B cell (primary cell): ENCODE measurements at regions not wholly inside any gene's neighbourhood (a gene's known extent, or its start where the extent isn't known, plus 50 kb on each side); places are given as distances from the start of the nearest gene placed in this dataset.

Experiments
- ATAC-seq: fragments of 200-7000 bp; cut with Tn5 transposase; one replicate; pipeline ENCODE4 v1.10.0; 2021; ENCODE audit warnings: low read depth, mild to moderate bottlenecking, moderate number of reproducible peaks, moderate library complexity
- CTCF ChIA-PET: fragments of 350-600 bp; sonication (Branson Sonifier 250); formaldehyde crosslinking; loops from one replicate; lab custom pipeline; 2021; ENCODE audit warnings: antibody characterized with exemption, inconsistent platforms; lab: Charles Lee
- POLR2A ChIA-PET: fragments of 350-600 bp; sonication (Branson Sonifier 250); formaldehyde crosslinking; loops from one replicate; lab custom pipeline; 2021; ENCODE audit warnings: antibody characterized with exemption; lab: Charles Lee
- DNase-seq: peaks from one replicate; pipeline ENCODE4 v3.0.0; 2013
- H2AFZ ChIP-seq: 2 replicates; pipeline ENCODE4 v1.6.1; 2012; ENCODE audit warnings: mild to moderate bottlenecking, low read depth, low read length; ENCODE audit not compliant: insufficient read depth, poor library complexity, severe bottlenecking
- H3K27ac ChIP-seq, 2 donors: 1 replicate in 1 of 2; 2 replicates in 1 of 2; pipeline ENCODE4 v1.5.1; 2012 to 2013; ENCODE audit warnings: low read length in 2 of 2, mild to moderate bottlenecking in 2 of 2, moderate library complexity in 1 of 2
- H3K27me3 ChIP-seq, 4 experiments: fragments of 200-600 bp in 1 of 4; sonication (generic) in 1 of 4; replicated peaks in 1 of 4; 1 replicate in 2 of 4; 2 replicates in 2 of 4; pipeline versions ENCODE4 v1.6.1 to v1.7.0; 2013 to 2016; ENCODE audit warnings: low read length in 3 of 4, mild to moderate bottlenecking in 2 of 4, mixed read lengths in 1 of 4, moderate library complexity in 1 of 4; ENCODE audit not compliant: insufficient read depth in 4 of 4, control insufficient read depth in 3 of 4; ENCODE audit errors: control extremely low read depth in 1 of 4
- H3K36me3 ChIP-seq, 2 experiments: replicated peaks in 1 of 2; 1 replicate in 1 of 2; 2 replicates in 1 of 2; pipeline versions ENCODE4 v1.6.1 to v1.7.1; 2013; ENCODE audit warnings: low read length in 1 of 2; ENCODE audit not compliant: insufficient read depth in 2 of 2, control insufficient read depth in 1 of 2; ENCODE audit errors: control extremely low read depth in 1 of 2, extremely low read depth in 1 of 2
- H3K4me1 ChIP-seq, 2 donors: fragments of 200-600 bp in 1 of 2; sonication (generic) in 1 of 2; 1 replicate in 1 of 2; 2 replicates in 1 of 2; pipeline versions ENCODE4 v1.5.1 to v1.6.1; 2013 to 2017; ENCODE audit warnings: low read length in 2 of 2; ENCODE audit not compliant: control insufficient read depth in 2 of 2, insufficient read depth in 2 of 2
- H3K4me2 ChIP-seq: replicated peaks from 2 replicates; pipeline ENCODE3; 2012; ENCODE audit warnings: mild to moderate bottlenecking, low read depth, low read length; ENCODE audit not compliant: poor library complexity, severe bottlenecking
- H3K4me3 ChIP-seq, 5 experiments: fragments of 200-600 bp in 1 of 5; sonication (generic) in 1 of 5; 1 replicate in 3 of 5; 2 replicates in 2 of 5; pipeline versions ENCODE4 v1.5.1 to v1.7.0; 2011 to 2016; ENCODE audit warnings: low read length in 4 of 5, mild to moderate bottlenecking in 4 of 5, low read depth in 2 of 5, control low read depth in 1 of 5, moderate library complexity in 1 of 5; ENCODE audit not compliant: insufficient read depth in 1 of 5; ENCODE audit errors: control extremely low read depth in 1 of 5, extremely low read depth in 1 of 5
- H3K79me2 ChIP-seq: fragments of 200-600 bp; sonication (generic); one replicate; pipeline ENCODE4 v1.6.0; 2016; ENCODE audit warnings: low read length; ENCODE audit not compliant: control insufficient read depth, insufficient read depth
- H3K9ac ChIP-seq: fragments of 200-600 bp; sonication (generic); 2 replicates; pipeline ENCODE4 v1.6.1; 2017; ENCODE audit warnings: mild to moderate bottlenecking, low read length, moderate library complexity
- H3K9me3 ChIP-seq, 3 donors: one replicate each; pipeline versions ENCODE4 v1.6.1 to v1.7.1; 2013; ENCODE audit warnings: low read length in 2 of 3; ENCODE audit not compliant: control insufficient read depth in 2 of 3, insufficient read depth in 1 of 3; ENCODE audit errors: control extremely low read depth in 1 of 3
- H4K20me1 ChIP-seq: 2 replicates; pipeline ENCODE4 v1.6.0; 2012; ENCODE audit warnings: mild to moderate bottlenecking, low read length; ENCODE audit not compliant: insufficient read depth, control insufficient read depth, poor library complexity, severe bottlenecking
- H3K27ac Mint-ChIP-seq: one replicate; pipeline ENCODE4 v1.8.0; 2021; ENCODE audit warnings: mixed read lengths
- H3K27me3 Mint-ChIP-seq: one replicate; pipeline ENCODE4 v1.8.0; 2021; ENCODE audit warnings: mixed read lengths
- H3K4me1 Mint-ChIP-seq: one replicate; pipeline ENCODE4 v1.8.0; 2021; ENCODE audit warnings: mixed read lengths
- H3K4me3 Mint-ChIP-seq: one replicate; pipeline ENCODE4 v1.8.0; 2021; ENCODE audit warnings: mixed read lengths
- H3K9me3 Mint-ChIP-seq: one replicate; pipeline ENCODE4 v1.8.0; 2022; ENCODE audit warnings: mixed read lengths; ENCODE audit not compliant: insufficient read depth
- EZH2 ChIP-seq: IDR thresholded peaks from 2 replicates; pipeline ENCODE4 v1.6.1; 2012; ENCODE audit warnings: borderline replicate concordance, low read depth, mild to moderate bottlenecking, moderate library complexity, low read length; ENCODE audit not compliant: insufficient read depth, poor library complexity, severe bottlenecking
- WGBS: methylation state at CpG from one replicate; pipeline ENCODE4 v1.1.5; 2013; ENCODE audit warnings: missing lambda C conversion rate; ENCODE audit not compliant: insufficient coverage; 5-methylcytosine and 5-hydroxymethylcytosine counted together
- intact Hi-C: fragments of 100-400 bp; cut with micrococcal nuclease; formaldehyde crosslinking; loops from one replicate; pipeline ENCODE4 v1.10.0; 2022
- TF ChIP-seq, protein P1 (sequence below): fragments of 200-600 bp; IDR thresholded peaks from one replicate; pipeline ENCODE4 v1.8.0; 2022; ENCODE audit warnings: antibody characterized with exemption, mild to moderate bottlenecking

GRCh38 chr12:5206401-5207175, 162.9 kb downstream of the KCNA5 start:
- Mint-ChIP-seq H3K9me3 (peaks cover 2% of the 10 kb centered on the region), H3K4me3 (no peak overlapping the region), H3K27ac (no peak overlapping the region), H3K27me3 (peaks cover 14% of the 10 kb centered on the region), H3K4me1 (no peaks in the 10 kb centered on the region)
- WGBS = 97% methylated on average over 5 of the region's 6 CpGs
- TF ChIP-seq, protein P1, sequence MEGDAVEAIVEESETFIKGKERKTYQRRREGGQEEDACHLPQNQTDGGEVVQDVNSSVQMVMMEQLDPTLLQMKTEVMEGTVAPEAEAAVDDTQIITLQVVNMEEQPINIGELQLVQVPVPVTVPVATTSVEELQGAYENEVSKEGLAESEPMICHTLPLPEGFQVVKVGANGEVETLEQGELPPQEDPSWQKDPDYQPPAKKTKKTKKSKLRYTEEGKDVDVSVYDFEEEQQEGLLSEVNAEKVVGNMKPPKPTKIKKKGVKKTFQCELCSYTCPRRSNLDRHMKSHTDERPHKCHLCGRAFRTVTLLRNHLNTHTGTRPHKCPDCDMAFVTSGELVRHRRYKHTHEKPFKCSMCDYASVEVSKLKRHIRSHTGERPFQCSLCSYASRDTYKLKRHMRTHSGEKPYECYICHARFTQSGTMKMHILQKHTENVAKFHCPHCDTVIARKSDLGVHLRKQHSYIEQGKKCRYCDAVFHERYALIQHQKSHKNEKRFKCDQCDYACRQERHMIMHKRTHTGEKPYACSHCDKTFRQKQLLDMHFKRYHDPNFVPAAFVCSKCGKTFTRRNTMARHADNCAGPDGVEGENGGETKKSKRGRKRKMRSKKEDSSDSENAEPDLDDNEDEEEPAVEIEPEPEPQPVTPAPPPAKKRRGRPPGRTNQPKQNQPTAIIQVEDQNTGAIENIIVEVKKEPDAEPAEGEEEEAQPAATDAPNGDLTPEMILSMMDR = no peak
- no peak for TF ChIP-seq EZH2
- no peaks in the 10 kb centered on the region for H3K4me1 ChIP-seq
- ATAC-seq = no peak
- H3K27ac ChIP-seq = no peak overlapping the region
- H3K27me3 ChIP-seq = no peaks in the 10 kb centered on the region
- H3K4me3 ChIP-seq = no peak overlapping the region
- H3K4me2 ChIP-seq = no peak overlapping the region
- H3K79me2 ChIP-seq = no peaks in the 10 kb centered on the region
- no peaks in the 10 kb centered on the region for H4K20me1 ChIP-seq
- H3K9ac ChIP-seq = no peak overlapping the region
- H3K36me3 ChIP-seq = no peaks in the 10 kb centered on the region
- no peak overlapping the region for H2AFZ ChIP-seq
- CTCF ChIA-PET = no interaction called here
- DNase-seq = no peak
- no peaks in the 10 kb centered on the region for H3K9me3 ChIP-seq
- POLR2A ChIA-PET = no interaction called here
- intact Hi-C loops = no loop called here

DNA sequence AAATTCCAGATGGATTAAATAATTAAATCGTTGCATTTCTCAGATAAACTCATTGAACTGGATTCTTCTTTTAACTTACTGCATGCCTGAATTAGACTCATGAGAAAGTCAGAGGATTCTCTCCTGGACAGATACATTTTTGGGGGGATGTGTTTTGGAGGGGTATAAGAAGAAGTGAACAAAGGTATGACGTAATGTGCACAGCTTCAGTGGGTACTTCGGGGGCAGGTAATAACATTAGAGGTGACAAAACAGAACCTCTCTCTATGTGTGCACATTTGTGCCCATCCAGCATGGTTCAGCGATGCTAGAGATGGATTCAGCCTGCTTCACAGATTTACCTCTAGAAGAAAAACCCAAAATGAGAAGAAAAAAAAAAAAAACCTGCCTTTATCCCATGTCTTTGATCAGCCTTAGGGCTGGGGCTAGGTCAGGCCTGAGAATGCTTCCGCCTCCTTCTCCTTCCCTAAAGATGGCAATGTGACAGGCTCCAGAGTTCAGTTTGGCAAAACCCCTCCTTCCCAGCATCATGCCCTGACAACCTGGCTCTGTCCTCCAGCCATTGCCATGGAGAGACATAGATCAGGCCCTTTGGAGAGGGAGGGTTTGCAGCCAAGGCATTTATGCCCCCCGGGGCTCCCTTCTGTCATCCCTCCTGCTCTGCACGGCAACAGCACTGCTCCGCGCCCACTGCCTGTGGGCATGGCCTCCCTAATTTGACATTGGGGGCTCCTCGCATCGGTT, 166.7 kb downstream of the KCNA5 start:
- H3K4me1 Mint-ChIP-seq = no peaks in the 10 kb centered on the region
- no peak overlapping the region for H3K27ac ChIP-seq
- DNase-seq (no peak), ATAC-seq (no peak)
- TF ChIP-seq, protein P1 = no peak
- no peak for TF ChIP-seq EZH2
- no peaks in the 10 kb centered on the region for H3K36me3 ChIP-seq
- H3K4me3 Mint-ChIP-seq = no peak overlapping the region
- no peaks in the 10 kb centered on the region for H4K20me1 ChIP-seq
- H3K4me3 ChIP-seq = no peak overlapping the region
- no peak overlapping the region for H2AFZ ChIP-seq
- intact Hi-C loops = no loop called here
- no peaks in the 10 kb centered on the region for H3K4me1 ChIP-seq
- WGBS = 100% methylated on average over 7 of the region's 11 CpGs
- no peak overlapping the region for H3K4me2 ChIP-seq
- no peak overlapping the region for H3K27ac Mint-ChIP-seq
- no peak overlapping the region for H3K9ac ChIP-seq
- H3K79me2 ChIP-seq = no peaks in the 10 kb centered on the region
- H3K9me3 ChIP-seq = no peaks in the 10 kb centered on the region
- H3K27me3 ChIP-seq = no peaks in the 10 kb centered on the region
- ChIA-PET CTCF (no interaction called here), POLR2A (no interaction called here)
- H3K9me3 Mint-ChIP-seq = peaks cover 2% of the 10 kb centered on the region
- H3K27me3 Mint-ChIP-seq = peaks cover 24% of the 10 kb centered on the region
